ENCODE measurements at regions not wholly inside any gene's neighbourhood (a gene's known extent, or its start where the extent isn't known, plus 50 kb on each side); places are given as distances from the start of the nearest gene placed in this dataset.

- TF ChIP-seq, protein P1, sequence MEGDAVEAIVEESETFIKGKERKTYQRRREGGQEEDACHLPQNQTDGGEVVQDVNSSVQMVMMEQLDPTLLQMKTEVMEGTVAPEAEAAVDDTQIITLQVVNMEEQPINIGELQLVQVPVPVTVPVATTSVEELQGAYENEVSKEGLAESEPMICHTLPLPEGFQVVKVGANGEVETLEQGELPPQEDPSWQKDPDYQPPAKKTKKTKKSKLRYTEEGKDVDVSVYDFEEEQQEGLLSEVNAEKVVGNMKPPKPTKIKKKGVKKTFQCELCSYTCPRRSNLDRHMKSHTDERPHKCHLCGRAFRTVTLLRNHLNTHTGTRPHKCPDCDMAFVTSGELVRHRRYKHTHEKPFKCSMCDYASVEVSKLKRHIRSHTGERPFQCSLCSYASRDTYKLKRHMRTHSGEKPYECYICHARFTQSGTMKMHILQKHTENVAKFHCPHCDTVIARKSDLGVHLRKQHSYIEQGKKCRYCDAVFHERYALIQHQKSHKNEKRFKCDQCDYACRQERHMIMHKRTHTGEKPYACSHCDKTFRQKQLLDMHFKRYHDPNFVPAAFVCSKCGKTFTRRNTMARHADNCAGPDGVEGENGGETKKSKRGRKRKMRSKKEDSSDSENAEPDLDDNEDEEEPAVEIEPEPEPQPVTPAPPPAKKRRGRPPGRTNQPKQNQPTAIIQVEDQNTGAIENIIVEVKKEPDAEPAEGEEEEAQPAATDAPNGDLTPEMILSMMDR (IDR thresholded peaks at IDR 0.05) = no peak
- TF ChIP-seq POLR2A (IDR thresholded peaks at IDR 0.05) (no peak), EP300 (IDR thresholded peaks at IDR 0.05) (no peak), POLR2AphosphoS5 (IDR thresholded peaks at IDR 0.05) (no peak)
These were observed 482.0 kb downstream of the DTWD2 start for GRCh38 chr5:118506217-118506852.
